GM23338 (cell line): ENCODE measurements at regions not wholly inside any gene's neighbourhood (a gene's known extent, or its start where the extent isn't known, plus 50 kb on each side); places are given as distances from the start of the nearest gene placed in this dataset.

Source experiments
- NANOG ChIP-seq: IDR thresholded peaks from 2 replicates; pipeline ENCODE4 v1.6.1; 2016; ENCODE audit warnings: antibody characterized with exemption, borderline replicate concordance
- POLR2AphosphoS5 ChIP-seq: IDR thresholded peaks from 2 replicates; pipeline ENCODE4 v1.6.1; 2016; ENCODE audit warnings: antibody characterized with exemption, low read depth
- TF ChIP-seq, protein P1 (sequence below): IDR thresholded peaks from 2 replicates; pipeline ENCODE4 v1.6.1; 2016; ENCODE audit warnings: antibody characterized with exemption
- TF ChIP-seq, protein P2 (sequence below), 2 experiments: fragments of 200-600 bp in 1 of 2; sonication (generic) in 1 of 2; conservative IDR thresholded peaks; 2 replicates each; pipeline versions ENCODE4 v1.5.1 to v1.6.1; 2016 to 2017; ENCODE audit warnings: antibody characterized with exemption in 2 of 2, low read depth in 2 of 2, mild to moderate bottlenecking in 2 of 2, moderate library complexity in 1 of 2
- TF ChIP-seq, protein P3 (sequence below): IDR thresholded peaks from one replicate; pipeline ENCODE4 v1.6.1; 2018; ENCODE audit warnings: antibody characterized with exemption; ENCODE audit not compliant: unreplicated experiment

GRCh38 chr5:8462565-8462964 lies 593.6 kb downstream of the MTRR start:
- TF ChIP-seq, protein P1, sequence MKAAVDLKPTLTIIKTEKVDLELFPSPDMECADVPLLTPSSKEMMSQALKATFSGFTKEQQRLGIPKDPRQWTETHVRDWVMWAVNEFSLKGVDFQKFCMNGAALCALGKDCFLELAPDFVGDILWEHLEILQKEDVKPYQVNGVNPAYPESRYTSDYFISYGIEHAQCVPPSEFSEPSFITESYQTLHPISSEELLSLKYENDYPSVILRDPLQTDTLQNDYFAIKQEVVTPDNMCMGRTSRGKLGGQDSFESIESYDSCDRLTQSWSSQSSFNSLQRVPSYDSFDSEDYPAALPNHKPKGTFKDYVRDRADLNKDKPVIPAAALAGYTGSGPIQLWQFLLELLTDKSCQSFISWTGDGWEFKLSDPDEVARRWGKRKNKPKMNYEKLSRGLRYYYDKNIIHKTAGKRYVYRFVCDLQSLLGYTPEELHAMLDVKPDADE = no peak
- TF ChIP-seq, protein P2, sequence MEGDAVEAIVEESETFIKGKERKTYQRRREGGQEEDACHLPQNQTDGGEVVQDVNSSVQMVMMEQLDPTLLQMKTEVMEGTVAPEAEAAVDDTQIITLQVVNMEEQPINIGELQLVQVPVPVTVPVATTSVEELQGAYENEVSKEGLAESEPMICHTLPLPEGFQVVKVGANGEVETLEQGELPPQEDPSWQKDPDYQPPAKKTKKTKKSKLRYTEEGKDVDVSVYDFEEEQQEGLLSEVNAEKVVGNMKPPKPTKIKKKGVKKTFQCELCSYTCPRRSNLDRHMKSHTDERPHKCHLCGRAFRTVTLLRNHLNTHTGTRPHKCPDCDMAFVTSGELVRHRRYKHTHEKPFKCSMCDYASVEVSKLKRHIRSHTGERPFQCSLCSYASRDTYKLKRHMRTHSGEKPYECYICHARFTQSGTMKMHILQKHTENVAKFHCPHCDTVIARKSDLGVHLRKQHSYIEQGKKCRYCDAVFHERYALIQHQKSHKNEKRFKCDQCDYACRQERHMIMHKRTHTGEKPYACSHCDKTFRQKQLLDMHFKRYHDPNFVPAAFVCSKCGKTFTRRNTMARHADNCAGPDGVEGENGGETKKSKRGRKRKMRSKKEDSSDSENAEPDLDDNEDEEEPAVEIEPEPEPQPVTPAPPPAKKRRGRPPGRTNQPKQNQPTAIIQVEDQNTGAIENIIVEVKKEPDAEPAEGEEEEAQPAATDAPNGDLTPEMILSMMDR (conservative IDR thresholded peaks at IDR 0.05; ENCODE audit: low read depth in 2 of 2) = no peak
- TF ChIP-seq, protein P3, sequence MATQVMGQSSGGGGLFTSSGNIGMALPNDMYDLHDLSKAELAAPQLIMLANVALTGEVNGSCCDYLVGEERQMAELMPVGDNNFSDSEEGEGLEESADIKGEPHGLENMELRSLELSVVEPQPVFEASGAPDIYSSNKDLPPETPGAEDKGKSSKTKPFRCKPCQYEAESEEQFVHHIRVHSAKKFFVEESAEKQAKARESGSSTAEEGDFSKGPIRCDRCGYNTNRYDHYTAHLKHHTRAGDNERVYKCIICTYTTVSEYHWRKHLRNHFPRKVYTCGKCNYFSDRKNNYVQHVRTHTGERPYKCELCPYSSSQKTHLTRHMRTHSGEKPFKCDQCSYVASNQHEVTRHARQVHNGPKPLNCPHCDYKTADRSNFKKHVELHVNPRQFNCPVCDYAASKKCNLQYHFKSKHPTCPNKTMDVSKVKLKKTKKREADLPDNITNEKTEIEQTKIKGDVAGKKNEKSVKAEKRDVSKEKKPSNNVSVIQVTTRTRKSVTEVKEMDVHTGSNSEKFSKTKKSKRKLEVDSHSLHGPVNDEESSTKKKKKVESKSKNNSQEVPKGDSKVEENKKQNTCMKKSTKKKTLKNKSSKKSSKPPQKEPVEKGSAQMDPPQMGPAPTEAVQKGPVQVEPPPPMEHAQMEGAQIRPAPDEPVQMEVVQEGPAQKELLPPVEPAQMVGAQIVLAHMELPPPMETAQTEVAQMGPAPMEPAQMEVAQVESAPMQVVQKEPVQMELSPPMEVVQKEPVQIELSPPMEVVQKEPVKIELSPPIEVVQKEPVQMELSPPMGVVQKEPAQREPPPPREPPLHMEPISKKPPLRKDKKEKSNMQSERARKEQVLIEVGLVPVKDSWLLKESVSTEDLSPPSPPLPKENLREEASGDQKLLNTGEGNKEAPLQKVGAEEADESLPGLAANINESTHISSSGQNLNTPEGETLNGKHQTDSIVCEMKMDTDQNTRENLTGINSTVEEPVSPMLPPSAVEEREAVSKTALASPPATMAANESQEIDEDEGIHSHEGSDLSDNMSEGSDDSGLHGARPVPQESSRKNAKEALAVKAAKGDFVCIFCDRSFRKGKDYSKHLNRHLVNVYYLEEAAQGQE = no peak
- TF ChIP-seq POLR2AphosphoS5 (no peak), NANOG (no peak)
